Inflammatory macrophage treated with lipopolysaccharide for 4 hours (primary cell): ENCODE measurements at regions not wholly inside any gene's neighbourhood (a gene's known extent, or its start where the extent isn't known, plus 50 kb on each side); places are given as distances from the start of the nearest gene placed in this dataset.
"Not testable (repeated sequence)": the region's sequence is repeated elsewhere in the genome, so short reads cannot be mapped to it uniquely, and the experiment has no call there.

ENCODE experiments used
- DNase-seq: peaks from one replicate; pipeline ENCODE4 v3.0.0-alpha.2; 2020

DNA sequence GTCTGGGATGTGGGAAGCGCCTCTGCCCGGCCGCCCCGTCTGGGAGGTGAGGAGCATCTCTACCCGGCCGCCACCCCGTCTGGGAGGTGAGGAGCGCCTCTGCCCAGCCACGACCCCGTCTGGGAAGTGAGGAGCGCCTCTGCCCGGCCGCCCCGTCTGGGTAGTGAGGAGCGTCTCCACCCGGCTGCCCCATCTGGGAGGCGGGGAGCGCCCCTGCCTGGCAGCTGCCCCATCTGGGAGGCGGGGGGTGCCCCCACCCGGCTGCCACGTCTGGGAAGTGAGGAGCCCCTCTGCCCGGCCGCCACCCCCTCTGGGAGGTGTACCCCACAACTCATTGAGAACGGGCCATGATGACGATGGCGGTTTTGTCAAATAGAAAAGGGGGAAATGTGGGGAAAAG lies 288.3 kb downstream of the SPRY1 start:
- DNase-seq, result not testable (repeated sequence)

DNA sequence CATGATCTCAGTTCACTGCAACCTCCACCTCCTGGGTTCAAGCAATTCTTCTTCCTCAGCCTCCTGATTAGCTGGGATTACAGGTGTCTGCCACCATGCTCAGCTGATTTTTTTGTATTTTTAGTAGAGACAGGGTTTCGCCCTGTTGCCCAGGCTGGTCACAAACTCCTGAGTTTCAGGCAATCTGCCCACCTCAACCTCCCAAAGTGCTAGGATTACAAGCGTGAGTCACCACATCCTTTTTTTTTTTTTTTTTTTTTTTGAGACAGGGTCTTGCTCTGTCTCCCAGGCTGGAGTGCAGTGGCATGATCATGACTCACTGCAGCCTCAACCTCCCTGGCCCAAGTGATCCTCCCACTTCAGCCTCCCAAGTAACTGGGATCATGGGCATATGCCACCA lies 298.9 kb downstream of the SPRY1 start:
- not testable (repeated sequence) for DNase-seq

DNA sequence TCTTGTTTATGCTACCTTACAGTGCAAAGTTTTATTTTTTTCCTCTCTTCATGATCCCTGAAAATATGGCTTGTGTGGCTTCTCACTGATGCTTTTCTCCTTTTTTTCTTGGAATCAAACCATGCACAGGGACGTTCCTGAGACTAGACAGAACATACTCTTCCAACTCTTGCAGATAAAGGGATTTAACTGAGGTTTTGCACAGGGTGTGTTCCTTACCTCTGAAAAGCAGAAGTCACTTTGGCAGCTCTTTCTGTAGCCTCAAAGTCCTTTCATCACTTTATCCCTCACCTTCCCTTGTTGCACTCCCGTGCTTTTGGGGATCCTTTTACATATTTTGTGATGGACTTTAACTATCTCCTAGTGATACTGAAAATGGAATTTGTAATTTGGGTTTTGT lies 300.1 kb downstream of the SPRY1 start:
- DNase-seq, result no peak

DNA sequence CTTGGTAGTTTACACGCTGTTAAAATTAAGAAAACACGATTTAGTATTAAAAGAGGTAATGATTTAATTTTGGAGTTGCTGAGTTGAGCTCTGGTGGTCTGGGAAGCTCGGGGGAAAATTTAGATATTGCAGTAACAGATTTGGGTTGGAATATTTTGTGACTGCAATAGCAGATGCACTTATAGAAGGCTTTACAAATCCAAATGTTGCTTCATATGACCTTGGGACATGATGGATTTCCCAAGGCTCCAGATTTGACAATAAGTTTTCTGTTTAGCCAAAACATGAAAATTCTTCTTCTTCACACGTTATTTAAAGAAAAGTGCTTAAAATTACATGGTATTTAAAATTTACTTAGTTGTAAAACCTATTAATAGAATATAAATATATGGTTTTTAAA lies 302.0 kb downstream of the SPRY1 start:
- DNase-seq, result no peak

DNA sequence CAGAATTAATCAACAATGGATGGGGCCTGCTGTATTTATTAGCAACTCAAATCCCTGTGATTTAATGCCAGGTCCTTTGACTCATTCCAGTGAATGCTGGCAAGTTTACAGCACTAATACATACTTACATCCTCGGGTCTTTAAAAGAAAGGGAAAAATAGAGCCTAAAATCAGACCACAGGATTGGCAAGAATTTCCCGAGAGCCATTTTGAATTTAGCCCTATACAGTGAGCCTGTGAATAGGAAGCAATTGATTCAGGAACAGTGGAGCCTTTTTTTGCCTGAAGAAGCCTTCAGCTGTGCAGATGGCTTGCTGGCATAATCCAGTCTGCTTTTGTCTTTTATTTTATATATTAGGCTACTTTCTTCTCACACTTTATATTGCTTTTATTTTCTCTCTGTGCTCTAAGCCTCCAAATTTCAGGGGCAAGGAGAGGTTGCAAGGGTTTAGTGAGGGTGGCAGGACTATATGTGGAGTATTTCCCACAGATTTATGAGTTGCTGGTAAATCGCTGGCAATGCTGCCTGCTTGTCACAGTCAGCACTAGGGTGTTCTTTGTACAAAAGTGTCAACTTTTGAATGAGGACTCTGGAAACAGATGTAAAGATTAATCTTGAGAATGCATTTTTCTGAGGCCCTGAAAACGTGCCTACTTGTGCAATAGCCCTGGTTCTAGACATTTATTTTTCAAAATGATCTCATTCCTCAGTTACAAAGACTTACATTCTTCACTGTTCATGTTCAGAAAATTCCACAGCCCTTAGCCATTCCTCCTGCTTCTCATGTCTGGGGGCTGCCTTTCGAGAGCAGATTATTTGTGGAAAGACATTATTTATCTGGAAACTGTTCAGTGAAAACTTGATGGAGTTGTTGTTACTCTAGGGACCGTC lies 303.5 kb downstream of the SPRY1 start:
- no peak for DNase-seq

DNA sequence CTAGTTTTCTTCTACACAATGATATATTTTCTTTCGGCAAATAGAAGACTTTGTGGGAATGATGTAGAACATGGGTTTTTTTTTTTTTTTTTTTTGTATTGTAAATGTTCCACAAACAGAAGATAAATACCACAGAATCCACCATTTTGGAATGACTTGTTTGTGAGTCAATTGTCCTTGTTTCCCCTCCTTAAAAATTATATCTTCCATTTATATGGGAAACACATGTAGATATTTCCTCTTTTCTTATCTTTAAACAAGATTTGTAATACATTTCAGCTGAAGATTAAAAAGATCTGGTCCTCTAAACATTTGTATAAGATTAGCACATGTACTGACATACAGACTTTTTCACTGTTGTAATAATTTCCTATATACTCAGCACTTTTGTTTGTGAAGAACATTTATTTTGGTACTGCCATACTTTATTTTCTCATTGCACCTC lies 304.6 kb downstream of the SPRY1 start:
- DNase-seq, result no peak

DNA sequence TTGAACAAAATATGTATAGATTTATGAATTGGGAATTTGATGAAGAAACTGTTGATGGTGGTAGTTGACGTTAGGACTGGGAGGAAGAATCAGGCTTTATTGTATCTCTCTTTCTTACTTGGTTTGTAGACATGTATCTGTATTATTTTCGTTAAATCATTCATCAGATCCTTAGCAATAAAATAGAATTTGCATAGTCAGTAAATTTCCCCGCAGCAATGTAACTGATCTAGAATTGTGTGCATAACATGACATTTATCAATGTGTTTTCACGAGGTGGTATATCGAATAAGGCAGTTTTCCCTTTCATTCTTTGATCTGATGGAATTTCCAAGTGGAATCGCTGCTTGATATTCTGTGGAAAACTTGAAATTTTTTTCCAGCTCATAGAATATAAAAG lies 308.8 kb downstream of the SPRY1 start:
- no peak for DNase-seq

DNA sequence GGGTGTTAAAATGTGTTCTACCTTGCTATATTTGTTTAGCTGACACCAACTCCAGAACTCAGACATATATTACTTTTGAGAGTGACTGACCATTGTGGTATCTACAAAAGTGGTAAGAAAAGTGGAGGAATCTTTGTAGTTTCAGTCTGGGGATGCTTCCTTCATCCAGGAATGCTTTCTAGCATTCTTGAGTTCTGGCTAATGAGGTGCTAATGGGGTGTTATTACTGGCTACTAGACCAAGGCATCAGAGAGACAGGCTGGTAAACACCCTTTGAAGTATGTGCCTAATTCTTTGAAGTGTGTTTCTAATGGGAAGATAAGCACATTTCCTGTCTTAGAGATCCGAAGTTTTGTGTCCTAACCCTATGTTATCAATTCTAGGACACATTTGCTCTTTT lies 310.4 kb downstream of the SPRY1 start:
- no peak for DNase-seq

DNA sequence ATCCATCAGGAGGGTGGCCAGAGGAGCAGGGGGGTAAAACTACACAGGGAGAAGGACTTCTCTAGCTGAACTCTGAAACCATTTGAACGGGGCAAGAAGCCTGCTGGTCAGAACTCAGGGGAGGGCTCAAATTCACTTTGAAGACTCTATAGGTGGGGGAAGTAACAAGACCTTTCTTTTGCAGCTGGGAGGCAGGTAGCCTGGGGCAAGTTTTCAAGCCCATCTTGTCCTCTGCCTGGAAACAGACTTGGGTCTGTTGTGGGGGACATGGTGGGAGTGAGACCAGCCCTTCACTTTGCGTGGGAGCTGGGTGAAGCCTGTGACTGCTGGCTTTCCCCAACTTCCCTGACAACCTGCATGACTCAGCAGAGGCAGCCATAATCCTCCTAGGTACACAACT lies 312.3 kb downstream of the SPRY1 start:
- DNase-seq, result no peak

DNA sequence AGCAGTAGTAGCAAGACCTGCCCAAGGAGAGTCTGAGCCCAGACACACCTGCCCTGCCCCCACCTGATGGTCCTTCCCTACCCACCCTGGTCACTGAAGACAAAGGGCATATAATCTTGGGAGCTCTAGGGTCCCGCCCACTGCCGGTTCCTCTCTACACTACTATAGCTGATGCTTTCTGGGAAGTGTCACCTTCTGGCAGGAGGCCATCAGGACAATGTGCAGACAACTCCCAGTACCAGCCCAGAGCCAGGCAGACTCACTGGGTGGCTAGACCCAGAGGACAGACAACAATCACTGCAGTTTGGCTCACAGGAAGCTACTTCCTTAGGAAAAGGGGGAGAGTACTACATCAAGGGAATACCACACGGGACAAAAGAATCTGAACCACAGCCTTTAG lies 312.7 kb downstream of the SPRY1 start:
- DNase-seq, result no peak

DNA sequence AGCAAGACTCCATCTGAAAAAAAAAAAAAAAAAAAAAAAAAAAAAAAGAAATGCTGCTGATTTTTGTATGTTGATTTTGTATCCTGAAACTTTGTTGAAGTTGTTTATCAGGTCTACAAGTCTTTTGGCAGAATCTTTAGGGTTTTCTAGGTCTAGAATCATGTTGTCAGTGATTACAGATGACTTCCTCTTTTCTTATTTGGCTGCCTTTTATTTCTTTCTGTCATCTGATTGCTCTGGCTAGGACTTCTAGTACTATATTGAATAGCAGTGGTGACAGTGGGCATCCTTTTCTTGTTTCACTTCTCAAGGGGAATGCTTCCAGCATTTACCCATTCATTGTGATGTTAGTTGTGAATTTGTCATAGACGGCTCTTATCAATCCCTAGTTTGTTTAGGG lies 334.4 kb downstream of the SPRY1 start:
- DNase-seq, result no peak

DNA sequence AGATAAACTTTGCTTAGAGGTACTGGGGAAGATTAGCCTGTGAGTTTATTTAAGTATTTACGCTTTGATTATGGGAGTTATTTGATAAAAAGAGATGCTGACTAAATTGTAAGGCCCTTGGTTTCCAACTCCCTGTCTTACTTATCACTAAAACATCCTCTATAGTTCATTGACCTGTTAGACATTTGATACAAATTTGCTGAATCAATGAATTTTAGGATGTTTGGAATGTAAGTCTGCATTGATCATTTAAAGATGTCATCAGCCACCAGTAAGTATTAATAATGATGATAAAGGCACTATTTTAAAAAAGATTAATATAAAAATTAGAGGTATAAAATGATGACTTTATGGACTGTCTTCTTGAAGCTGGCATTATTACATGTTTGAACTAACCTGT lies 340.6 kb downstream of the SPRY1 start:
- DNase-seq, result no peak

DNA sequence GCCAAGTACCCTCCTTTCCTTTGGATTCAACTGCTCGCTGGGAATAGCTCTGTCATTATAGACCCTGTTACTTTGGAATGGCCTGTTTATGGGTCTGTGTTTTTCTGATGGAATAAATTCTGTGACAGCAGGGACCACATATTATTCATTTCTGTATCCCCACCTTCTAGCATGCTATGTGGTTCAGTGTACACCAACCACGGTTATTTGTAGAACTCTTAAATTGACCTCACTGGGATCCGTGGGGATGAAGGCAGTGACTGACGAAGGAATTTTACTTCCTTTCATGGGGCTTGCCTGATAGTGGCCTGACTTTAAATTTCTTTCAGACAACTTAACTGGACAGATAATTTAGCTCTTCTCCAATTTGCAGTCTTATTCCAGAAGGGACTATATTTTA lies 343.2 kb downstream of the SPRY1 start:
- DNase-seq, result no peak

DNA sequence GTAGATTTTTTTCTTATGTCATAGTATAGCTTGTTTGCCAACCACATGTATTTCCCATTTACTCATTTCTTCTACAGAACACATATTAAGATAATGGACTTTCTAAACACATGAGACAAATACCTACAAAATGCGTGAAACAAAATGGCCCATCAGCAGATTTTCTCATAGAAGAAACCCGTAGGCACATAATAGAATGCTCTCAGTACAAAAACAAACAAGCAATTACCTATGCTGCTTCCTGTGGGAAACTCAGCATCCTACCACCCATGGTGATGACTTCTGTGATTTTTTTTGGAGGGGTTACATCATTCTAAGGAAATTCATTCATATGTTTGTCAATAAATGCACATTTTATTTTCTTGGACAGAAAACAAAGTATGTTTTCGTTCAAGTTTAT lies 343.6 kb downstream of the SPRY1 start:
- no peak for DNase-seq

DNA sequence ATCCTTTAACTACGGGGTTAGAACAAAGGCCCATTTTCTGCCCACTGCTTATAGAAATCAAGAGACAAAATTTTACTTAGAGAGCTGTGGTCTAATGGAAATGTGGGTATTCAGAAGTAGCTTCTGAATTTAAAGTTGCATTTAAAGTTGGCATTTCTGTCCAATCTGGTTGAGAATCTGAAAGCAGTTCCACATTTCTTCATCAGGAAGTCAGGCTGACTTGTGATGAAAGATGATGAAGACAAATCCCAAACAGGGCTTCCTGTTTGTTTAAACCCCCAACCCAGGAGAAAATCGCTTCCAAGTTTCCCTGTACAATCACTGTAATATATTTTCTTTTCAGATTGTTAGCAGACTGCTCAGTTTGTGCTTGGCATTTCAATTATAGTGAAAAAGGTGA lies 345.3 kb downstream of the SPRY1 start:
- DNase-seq, result peak; percentile 11

DNA sequence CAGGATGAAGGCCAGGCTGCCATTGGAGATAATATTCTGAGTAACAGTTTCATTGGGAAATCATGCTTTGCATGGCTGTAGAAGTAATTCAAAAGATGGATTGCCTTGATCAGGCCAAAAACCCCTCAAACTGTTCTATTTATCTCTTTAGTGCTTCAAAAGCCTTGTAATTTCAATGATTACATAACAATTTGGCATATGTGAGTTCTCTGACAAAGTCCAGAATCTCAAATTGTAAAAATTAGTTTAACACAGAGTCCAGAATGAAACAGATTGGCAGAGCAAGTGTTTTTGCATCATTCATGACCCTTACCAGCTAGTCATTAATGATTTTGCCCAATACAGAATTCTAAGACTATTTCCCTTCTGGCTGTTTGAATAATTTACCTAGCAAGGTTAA lies 347.3 kb downstream of the SPRY1 start:
- DNase-seq, result no peak

DNA sequence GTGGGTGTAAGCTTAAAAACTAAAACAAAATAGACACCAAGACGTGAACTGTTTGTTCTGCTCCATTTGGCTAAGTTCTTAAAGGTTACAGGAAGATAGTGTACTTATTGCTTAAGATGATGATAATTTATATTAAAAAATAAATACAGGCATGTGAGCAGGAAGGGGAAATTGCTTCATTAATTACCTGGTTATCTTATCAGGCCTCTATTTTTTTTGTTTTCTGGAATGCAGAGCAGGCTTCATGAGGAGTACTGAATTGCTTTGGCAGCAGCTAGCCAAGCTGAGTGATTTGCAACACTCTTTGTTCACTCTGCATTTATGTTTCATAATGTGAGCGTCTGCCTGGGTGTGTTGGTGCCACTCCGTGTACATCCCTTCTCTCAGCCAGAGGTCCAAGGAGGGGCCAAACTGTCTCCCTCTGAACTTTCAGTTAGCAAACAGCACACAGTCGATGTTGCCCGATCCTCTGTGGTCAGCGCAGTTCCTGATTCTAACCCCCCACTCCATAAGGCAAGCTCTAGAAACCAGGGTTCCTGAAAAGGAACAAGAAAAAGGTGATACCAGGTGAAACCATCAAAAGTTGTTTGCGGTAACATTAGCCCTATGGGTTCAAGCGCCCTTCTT lies 348.2 kb downstream of the SPRY1 start:
- DNase-seq, result peak; percentile 3

DNA sequence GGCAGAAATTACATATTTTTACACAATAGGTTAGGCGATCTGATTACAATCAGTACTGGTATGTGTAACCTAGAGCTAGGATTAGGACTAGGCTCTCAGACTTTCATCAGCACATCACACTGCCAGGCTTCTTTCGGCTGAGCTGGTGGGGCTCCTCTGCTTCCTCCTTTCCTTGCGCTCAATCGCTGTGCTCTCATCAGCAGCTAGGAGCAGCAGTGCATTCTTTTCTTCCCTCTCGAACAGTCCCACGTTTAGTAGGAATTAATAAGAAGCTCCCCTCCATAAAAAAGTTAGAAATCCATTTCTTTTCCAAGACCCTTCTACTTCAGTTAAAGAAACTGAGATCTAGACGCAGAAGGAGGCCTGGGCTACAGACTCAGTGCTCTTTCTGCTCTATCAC lies 350.4 kb downstream of the SPRY1 start:
- no peak for DNase-seq

DNA sequence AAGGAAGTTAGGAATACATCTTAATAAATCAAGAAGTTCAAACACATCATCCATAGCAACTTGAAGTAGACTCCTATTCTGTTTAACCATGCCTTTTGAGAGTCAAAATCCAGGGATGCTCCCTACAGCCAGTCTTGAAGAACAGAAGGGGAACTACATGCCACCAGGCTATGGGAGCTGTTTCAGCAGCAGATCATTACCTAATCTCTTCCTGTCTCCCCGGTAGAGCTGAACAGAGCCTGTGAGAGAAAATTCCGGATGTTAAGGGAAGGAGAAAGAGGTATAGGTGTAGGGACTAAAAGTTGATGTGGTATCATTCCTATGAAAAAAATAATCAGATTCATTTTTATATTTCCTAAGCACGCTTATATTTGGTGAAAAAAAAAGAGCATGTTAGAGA lies 352.2 kb downstream of the SPRY1 start:
- no peak for DNase-seq

DNA sequence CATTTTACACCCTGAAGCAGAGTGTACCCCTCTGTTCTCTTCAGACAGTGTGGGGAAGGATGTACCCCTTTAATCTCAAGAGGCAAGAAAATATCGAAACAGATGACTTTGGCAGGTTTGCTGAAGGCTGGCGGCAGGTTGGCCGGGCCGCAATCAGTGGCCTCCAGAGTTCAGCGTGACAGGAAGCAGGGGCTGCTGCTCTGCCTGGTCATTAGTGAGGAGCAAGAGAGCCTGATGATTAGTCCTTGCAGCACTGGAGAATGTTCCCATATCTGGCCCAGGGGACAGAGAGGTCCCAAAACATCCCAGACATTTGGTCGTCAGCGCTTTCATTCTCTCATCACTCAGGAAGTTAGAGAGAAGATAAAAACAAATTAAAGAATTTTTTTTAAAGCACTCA lies 352.8 kb downstream of the SPRY1 start:
- DNase-seq, result no peak

DNA sequence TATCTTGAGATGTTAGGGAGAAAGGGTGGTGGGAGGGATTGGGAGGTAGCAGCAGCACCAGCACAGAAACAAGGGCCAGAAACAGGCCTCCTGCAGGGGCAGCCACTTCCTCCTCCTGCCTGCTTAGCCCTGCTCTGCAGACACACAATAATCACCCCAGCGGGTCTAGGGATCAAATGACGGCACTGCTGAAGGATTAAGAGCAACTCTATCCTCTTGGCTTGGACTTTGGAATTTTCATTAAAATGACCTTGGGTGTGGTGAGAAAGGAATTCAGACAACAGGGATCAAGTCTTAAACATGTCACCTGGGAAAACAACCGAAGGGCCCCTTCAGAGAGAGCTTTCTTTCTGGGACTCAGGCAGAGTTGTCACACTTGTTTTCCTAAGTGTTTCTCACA lies 353.4 kb downstream of the SPRY1 start:
- DNase-seq, result no peak

DNA sequence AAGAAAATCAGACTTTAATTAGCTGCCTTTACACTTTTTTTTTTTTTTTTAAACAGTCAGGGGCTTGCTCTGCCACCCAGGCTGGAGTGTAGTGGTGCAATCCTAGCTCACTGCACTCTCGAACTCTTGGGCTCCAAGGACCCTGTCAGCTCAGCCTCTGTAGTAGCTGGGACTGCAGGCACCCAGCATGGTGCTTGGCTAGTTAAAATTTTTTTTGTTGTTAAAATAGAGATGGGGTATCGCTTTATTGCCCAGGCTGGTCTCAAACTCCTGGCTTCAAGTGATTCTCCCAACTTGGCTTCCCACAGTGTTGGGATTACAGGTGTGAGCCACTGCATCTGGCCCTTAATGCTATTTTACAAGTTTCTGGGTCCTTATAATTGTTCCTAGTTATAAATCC lies 359.1 kb downstream of the SPRY1 start:
- DNase-seq, result no peak

DNA sequence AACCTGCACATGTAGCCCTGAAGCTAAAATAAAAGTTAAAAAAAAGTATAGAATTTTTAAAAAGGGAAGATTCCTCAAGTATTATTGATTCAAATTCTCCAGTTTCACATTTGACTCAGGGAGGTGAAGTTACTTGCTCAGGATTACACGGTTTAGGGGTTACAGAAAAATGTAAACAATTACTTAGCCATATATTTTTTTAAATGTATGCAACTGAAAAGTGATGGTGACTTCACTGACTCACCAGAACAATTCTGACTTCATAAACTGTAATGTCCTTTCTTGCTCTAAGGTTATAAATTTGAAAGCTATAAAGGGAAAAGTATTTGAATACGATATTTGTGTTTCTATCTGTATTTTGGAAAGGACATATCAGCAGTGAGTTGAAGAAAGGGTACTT lies 371.2 kb downstream of the SPRY1 start:
- DNase-seq, result no peak

DNA sequence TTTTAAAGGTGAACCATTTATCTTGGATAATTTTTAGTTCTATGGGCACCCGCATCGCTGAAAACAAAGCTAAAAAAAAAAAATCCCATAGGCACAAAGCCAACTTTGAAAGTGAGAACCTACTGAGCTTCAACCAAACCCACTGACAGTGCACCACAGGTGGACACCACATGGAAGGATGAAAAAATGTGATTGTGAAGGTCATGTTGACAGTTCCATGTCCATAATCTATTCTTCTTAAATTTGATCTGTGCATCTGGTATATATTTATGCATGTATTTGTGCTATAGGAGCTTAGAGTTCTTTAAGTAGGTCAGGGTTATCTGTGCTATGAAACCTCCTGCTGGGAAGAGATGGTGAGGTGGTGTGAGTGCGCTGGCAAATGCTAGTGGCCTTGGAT lies 374.3 kb downstream of the SPRY1 start:
- no peak for DNase-seq

DNA sequence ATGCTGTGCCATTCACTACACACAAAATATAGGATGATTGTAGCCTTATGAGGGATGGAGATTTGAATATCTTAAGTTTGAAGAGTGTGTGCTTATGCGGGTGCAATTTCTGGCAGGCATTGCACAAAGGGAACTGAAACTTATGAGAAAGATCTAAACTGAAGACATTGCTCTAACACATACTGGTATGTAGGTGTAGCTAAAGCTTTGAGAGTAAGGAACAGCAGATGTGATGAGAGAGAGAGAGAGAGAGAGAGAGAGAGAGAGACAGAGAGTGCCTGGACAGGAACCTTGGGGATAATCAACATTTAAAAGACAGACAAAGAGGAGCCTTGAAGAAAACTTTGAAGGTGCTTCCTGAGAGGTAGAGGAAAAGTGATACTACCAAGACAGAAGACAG lies 379.7 kb downstream of the SPRY1 start:
- DNase-seq, result peak; percentile 33
